ENCODE measurements at regions not wholly inside any gene's neighbourhood (a gene's known extent, or its start where the extent isn't known, plus 50 kb on each side); places are given as distances from the start of the nearest gene placed in this dataset.

GRCh38 chr2:111652681-111653080, 231.3 kb downstream of the ANAPC1 start:
- DNase-seq (ENCODE audit: low spot score): no peak

GRCh38 chr2:111653103-111653624, 230.8 kb downstream of the ANAPC1 start:
- DNase-seq (ENCODE audit: low spot score): no peak

- no peak for DNase-seq (ENCODE audit: low spot score)
Observed at GRCh38 chr2:111653913-111654312, 230.1 kb downstream of the ANAPC1 start.

GRCh38 chr2:111654829-111655228, 229.2 kb downstream of the ANAPC1 start:
- no peak for DNase-seq (ENCODE audit: low spot score)

DNA sequence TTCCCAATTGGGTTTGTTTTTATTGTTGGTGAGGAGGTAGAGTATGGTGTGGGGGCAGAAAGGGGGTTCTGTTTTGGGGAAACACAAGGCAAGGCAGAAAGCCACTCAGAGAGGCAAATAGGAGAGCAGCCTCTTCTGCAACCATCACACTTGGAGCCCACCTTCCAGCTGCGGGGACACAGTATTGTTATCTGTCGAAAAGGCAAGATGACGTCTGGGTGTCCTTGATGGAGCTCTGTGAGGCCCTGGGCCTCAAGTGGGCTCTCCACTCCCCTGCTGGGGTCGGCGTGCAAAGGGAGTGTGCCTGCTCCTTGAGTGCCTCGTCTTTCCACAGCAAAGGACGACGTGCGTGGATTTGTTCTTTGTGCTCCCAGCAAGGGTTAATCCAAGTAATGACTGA, 227.6 kb downstream of the ANAPC1 start:
- no peak for DNase-seq (ENCODE audit: low spot score)

DNA sequence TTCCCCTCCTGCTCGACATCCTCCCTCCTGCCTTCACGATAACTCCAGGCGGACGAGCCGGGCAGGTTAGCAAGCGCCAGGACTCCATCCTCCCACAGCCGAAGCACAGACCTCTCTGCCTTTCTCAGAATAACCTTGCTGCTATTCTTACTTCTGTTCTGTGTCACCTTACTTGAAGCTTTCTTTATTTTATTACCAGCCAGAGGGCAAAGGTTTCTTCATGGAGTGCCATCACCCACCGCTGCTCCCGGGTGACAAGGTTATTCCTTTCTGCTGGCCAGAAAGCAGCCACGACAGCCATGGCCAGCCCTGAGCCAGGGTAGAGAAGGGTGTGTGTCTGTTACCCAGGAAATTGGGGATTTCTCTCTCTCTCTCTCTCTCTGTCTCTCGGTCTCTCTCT, 227.1 kb downstream of the ANAPC1 start:
- no peak for DNase-seq (ENCODE audit: low spot score)

DNA sequence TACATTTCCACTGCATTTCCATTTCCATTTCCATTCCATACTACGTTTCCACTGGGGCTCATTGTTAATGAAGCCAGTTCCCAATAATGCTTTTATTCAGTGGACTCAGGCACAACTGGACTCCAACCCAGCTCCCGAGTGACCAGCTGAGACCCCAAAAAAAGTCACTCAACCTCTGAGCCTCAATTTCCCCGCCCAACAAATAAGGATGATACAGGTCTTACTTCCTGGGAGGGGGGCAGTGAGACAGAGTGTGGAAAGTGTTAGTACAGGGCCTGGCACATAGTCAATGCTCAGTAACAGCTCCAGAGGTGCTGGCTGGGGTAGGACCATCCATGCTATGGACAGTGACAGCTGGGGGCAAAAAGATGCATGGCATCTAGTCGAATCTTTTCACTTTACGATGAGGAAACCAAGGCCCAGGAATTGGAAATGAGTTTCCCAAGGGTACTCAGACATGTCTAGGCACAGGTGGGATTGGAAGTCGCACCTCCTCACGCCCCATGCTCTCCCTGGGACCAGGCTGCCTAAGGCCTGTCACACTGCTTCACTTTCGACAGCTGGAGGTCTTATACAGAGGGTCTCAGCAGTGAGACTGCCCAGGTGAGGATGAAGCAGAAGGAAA, 226.5 kb downstream of the ANAPC1 start:
- DNase-seq (ENCODE audit: low spot score): no peak

- peak; percentile 71 for DNase-seq (ENCODE audit: low spot score)
Observed at GRCh38 chr2:111659361-111660333, 224.3 kb downstream of the ANAPC1 start.

- DNase-seq (ENCODE audit: low spot score): no peak
Observed at GRCh38 chr2:111660811-111661210, 223.2 kb downstream of the ANAPC1 start.

- no peak for DNase-seq (ENCODE audit: low spot score)
Observed at GRCh38 chr2:111661286-111661940, 222.6 kb downstream of the ANAPC1 start.

DNA sequence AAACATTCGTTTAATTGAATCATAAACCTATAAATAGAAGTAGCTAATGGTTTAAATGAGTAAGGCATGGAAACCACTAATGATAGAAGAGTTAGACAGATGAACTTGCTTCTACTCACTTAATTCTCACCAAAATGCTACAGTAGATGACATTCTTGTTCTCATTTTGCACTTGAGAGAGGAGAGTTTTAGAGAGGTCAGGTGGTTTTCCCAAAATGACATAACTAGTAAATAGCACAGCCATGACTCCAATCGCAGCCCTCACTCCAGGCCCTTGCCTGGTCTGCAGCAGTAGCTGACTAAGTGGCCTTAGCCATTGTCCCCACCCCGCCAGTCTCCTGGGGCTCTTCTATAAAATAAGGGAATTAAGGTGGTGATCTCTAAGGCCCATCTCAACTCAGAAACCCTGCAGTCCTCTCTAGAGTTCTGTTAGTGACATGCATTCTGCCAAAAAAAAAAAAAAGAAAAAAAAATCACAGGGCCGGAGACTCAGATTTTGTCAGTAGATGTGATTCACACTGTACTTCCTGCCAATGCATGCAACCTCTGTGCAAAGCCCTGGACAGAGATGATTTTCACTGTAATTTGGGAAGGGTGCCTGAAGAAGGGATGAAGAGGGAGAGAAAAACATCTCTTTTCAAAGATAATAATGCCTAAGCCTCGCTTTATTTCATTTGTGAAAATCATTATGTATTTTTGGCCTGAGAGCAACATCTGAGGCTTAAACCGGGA, 221.8 kb downstream of the ANAPC1 start:
- DNase-seq (ENCODE audit: low spot score): no peak

- no peak for DNase-seq (ENCODE audit: low spot score)
Observed at GRCh38 chr2:111662771-111663470, 221.1 kb downstream of the ANAPC1 start.

DNA sequence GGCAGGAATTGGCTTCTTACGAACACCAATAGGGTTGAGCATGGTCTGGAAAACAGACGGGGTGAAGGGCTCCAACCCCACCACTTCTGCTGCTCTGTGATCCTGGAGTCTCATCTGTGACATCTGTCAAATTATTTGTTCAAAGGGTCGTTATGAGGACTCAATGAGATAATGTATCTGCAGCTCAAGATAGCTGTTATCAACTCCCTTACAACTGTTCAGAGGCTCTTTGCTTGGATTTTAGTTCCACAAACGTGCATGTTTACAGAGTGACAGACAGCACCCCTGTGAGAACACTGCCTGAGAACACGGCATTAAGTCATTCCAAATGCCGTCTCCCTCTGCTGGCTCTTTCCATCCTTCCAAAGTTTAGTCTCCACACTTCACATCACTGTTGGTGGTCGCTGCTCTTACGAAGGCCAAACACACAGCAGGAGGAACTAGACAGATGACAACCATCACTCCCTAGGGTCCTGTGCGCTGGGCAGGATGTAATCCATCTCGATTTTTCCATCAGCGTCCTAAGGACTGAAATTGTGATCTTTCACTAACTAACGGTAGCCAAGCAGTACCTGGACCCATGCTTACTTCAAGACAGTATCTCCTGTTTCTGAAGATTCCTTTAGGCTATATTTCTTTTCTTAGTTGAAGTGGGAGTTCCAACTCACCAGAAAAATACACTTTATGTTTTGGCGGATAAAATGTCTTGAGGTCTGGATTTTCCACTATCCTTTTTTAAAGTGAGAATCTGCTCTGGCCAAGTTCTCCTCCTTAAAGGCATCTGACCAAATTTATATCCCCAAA, 220.3 kb downstream of the ANAPC1 start:
- DNase-seq (ENCODE audit: low spot score): no peak

DNA sequence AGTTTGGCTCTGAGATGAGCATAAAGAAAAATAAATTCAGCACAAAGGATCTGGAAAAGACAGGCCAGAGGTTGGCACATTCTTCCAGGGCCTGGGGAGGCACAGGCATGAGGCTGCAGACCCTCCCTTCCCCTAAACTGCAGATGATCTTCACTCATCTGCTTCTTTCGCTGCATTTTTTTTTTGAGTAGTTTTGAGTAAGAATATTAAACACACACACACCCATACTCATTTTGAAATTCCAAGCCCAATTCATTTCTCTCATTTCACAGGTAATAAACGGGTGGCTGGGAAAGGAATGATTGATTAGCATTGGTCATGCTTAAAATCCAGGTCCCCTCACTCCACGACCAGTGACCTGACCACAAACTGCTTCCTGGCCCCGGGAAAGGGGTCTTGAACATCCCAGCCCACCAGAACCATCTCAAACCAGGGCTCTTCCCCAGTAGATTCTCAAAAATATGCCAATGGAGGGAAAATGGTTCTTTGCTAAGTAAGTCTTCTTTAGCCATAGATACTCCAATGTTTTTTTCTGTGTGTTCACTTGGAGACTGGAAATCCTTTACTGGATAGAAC, 219.6 kb downstream of the ANAPC1 start:
- DNase-seq (ENCODE audit: low spot score): no peak

GRCh38 chr2:111665011-111665410, 219.0 kb downstream of the ANAPC1 start:
- no peak for DNase-seq (ENCODE audit: low spot score)

GRCh38 chr2:111665551-111666116, 218.4 kb downstream of the ANAPC1 start:
- DNase-seq (ENCODE audit: low spot score): no peak

- no peak for DNase-seq (ENCODE audit: low spot score)
Observed at GRCh38 chr2:111666160-111666559, 217.8 kb downstream of the ANAPC1 start.

DNA sequence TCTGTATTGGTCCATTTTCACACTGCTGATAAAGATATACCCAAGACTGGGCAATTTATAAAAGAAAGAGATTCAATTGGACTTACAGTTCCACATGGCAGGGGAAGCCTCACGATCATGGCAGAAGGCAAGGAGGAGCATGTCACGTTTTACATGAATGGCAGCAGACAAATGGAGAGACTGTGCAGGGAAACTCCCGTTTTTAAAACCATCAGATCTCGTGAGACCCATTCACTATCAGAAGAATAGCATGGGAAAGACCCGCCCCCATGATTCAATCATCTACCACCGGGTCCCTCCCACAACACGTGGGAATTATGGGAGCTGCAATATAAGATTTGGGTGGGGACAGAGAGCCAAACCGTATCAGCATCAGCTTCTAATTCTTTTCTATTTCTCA, 217.0 kb downstream of the ANAPC1 start:
- no peak for DNase-seq (ENCODE audit: low spot score)

DNA sequence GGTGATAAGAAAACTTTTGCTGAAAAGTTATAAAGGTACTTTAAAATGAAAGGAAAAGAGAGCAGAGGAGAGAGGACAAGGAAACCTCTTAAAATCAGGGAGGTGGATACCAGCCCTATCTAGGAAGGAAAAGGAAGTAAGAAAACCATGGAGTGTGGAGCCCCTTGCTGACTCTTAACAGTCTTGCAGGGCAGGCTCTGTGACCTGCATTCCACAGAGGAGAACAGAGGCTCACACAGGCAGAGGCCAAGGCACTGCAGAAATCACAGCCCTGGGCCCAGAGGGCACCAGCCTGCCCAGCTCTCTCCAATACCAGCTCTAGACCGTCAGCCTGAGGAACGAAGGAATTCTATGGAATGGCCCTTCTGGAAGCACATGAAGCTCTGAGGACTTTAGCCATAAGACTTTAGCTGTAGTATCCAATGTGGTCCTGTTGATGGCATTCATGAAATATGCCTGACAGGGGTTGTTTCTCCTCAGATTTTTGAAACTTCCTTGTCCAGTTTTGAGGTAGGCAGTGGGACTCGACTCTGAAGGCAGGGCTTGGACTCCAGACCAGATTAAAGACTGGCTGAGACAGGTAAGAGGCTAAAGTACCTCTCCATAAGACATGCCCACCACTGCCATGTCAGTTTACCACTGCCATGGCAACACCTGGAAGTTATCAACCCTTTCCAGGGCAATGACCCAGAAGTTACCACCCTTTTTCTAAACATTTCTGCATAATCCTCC, 216.3 kb downstream of the ANAPC1 start:
- DNase-seq (ENCODE audit: low spot score): no peak
